GM21528 (cell line): ENCODE measurements at regions not wholly inside any gene's neighbourhood (a gene's known extent, or its start where the extent isn't known, plus 50 kb on each side); places are given as distances from the start of the nearest gene placed in this dataset.

ENCODE experiments used
- ATAC-seq: cut with Tn5 transposase; IDR thresholded peaks from one replicate; pipeline ENCODE4 v1.9.1; 2021; ENCODE audit warnings: mild to moderate bottlenecking, moderate library complexity; ENCODE audit not compliant: unreplicated experiment, low FRiP score

DNA sequence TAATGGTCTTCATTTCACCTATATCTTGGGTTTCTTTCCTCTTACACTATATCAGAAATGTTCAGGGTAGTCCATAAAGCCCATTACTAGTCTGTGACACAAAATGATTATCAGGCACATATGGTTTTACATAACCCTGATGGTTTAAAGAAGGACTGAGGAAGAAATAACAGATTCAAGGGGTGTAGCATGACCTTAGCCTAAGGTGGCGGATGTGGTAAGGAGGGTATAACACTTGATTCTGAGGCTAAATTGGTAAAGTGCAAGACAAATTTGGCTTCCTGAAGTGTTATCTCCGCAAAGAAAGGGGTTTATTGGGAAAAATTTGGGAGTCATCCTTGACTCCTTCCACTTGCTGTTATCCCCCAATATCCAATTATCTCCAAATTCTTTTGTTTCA is 388.2 kb upstream of the RPS23 start:
- ATAC-seq = no peak

DNA sequence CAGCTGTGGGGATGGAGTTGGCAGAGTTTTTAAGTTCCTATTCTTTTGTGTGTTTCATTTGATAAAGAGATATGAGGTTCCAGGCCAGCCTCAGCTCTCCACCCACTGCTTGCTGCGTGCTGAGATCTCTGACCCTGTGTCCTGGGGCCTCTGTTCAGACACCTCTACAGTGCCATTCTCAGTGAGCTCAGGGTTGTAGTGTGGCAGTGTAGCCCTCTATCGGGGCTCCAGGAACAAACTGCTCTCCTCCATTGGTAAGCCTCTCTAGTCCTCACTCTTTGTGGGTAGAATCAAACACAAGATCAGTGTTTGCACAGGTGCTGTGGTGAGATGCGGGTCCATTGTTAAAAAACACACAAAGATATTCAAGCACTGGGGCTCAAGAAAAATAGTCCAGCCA is 386.6 kb upstream of the RPS23 start:
- no peak for ATAC-seq

DNA sequence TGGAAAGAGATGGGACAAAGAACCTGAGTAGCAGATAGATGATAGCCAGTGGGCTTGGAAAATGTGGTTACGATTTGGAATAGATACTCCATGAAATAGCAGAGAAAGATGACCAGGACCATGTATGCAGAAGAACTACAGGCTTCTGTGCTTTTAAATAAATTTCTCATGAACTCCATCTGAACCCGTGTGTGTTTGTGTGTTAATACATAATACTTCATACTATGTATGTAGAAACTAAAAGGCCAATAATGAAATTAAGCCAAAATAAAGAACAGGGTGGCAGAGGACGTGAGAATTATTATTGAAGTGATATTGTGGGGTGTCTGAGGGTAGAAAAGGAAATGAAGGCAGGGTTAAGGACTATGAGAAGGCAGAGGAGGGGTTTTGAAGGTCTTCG is 385.1 kb upstream of the RPS23 start:
- ATAC-seq = no peak

DNA sequence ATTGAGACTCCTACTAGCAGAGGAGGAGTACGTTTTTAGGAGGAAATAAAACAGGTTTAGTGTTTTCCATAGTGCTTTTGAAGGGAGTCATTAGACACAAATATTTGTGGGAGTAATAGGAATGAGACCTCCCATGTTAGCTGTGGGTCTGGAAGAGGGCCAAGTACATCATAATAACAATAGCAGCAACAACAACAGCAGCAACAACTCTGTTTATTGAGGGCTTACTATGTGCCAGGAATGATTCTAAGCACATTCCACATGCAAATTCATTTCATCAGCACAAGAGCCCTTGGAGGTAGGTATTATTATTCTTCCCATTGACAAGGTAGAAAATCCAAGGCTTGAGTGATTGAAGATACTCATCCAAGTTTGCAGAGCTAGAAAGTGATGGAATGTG is 384.2 kb upstream of the RPS23 start:
- ATAC-seq = no peak

DNA sequence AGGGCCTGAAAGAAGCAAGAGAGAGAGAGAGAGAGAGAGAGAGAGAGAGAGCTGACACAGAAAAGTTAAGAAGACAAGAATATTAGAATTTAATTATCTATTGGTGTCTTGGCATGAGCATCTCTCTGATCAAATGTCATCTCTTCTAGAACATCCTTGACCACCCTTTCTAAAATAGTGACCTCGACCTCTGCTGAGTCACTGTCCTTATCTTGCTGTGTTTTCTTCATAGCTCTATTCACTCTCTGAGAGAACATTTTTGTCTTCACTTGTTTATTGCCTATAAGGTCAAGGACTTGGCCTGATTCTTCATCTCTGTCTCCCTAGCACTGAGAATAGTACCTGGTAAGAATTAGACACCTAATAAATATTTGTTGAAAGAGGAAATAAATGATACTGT is 383.8 kb upstream of the RPS23 start:
- ATAC-seq = no peak

DNA sequence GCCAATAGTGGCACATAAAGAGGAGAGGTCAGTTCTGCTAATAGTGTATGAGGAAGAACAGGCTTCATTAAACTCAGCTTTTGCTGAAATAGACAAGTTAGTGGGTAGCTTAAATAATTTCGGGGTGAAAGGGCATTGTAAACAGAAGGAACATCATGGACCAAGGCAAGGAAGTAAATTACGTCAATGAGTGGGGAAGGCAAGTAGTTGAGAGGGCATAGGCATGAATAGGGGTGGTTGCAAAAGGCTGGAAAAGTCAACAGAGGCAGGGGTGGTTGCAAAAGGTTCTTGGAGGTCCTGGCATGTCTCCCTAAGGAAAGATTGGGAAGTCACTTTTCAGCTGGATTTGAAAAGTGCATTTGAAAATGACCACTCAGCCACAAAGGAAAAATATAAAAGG is 383.3 kb upstream of the RPS23 start:
- no peak for ATAC-seq

DNA sequence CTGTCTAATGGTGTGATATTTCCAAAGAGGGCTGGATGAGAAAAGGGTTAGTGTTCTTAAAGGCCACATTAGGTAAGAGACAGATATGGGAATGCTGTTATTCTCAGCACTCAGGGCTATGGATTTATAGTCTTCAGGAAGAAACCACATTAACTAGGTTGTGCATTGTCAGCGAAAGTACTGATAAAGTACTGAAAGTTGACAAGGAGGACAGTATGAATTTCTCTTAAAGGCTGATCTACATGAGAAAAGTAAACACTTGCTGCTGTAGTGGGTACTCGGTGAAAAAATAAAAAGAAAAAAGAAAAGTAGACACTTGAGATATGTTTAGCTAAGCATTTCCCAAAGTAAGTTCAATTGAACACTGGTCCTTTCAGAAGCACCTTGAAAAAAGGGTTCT is 381.0 kb upstream of the RPS23 start:
- no peak for ATAC-seq

DNA sequence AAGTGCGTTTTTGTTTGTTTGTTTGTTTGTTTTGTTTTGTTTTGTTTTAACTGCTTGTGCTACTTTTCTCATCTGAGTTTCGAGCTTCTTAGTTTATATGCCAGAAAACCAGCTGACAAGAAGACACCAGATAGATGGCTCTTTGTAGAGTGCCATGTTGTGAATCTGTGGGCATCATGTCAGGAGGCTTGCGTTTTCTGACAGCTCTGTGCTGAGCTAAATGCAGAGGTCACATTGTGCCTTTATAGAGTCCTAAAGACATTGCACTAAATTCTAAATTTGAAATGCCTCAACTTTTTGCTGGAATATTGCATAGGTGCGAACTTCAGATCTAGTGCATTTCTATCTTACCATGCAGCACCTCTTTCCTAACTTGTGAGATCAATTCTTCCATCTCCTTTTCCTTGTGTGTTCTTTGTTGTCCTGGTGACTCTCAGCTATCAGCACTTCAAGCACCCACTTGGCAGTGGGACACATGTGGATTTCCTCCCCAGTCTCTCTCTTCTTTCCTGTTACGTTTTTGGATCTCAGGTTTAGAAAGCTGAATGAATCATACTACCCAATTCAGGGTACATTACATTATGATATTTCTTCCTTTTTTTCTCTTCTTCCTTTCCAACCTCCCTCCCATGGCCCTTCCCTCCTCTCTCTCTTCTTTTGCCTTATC is 379.0 kb upstream of the RPS23 start:
- ATAC-seq = no peak

DNA sequence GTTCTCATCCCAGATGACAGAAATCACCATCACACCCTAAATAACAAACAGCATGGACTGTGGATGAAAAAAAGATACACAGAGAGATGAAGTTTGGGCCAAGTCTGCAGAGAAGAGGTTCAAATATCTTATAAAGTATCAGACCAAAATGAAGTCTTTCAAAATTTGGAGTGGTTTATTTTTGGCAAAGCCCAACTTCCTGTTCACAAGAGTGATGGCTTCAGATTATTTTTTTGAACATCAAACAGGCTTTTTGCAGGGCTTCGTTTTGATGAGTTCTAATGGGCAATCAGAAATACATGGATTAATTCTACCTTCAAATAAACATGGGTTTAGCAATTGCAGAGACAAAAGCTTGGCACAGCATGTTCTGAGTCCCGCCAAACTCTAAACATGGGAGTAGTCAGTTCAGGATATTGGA is 378.2 kb upstream of the RPS23 start:
- ATAC-seq = no peak

DNA sequence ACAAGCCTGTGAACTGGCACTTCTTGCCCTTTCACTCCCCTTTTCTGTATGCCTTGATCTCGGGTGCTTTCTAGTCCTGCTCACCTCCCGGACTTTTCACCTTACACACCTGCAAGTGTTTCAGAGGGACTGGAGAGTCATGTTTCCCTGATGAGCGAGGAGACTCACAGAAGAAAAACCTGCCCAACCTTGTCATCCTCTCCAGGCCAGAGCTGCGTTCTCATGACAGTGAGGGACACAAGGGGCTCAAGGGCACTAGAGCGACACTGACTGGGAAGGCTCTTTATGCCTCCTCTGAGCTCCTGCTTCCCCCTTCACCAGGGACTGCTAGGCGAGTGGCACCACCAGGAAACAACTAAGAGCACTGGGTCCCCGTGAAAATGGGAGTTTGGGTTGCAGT is 376.9 kb upstream of the RPS23 start:
- no peak for ATAC-seq

DNA sequence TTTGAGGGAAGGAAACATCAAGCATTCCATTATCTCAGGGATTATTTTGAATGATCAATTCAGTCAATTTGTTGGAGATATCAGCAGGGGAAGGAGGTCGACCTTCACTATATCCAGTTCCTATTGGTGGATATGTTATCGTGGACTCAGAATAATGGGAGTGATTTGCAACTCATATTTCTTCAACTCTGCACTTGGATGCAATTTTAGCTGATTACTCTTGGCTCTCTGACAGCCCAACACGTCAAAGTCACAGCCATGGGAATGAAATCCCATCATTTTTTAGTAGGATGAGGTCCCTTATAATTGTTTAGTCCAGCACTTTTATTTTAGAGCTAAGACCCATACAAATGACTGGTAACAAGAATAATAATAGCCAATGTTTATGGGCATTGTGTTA is 371.8 kb upstream of the RPS23 start:
- ATAC-seq = no peak

DNA sequence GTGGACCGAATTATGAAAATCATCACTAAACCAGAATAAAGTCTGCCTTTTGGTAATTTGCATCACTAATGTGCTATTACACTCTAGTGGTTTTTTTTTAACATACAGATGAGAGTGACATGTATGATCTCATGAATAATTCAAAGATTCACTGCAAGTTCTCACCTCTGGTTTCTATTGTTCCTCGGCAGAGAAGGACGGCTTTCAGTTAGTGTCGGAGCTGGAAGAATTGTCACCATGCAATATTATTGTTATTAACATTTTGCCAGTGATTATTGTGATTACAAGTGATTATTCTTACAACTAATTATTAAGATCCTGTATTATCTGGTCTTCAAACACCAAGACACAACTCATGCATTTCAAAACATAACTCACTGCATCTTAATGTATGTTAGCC is 366.6 kb upstream of the RPS23 start:
- ATAC-seq = no peak

DNA sequence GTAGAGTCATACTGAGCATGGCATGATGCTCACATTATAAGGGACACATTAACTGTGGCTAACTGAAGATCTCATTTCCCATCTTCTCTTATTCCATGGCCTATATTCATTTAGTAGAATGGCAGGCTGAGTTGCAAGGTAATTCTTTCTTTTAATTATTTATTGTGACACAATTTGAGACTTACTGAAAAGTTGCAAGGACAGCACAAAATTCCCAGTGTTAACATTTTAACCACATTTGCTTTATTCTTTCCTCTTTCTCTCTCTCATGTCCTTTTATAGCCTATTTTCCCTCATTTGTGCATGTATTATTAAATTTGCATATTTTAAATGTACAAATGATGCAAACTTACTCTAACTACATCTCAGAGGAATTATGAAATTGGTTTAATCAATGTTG is 366.1 kb upstream of the RPS23 start:
- no peak for ATAC-seq

DNA sequence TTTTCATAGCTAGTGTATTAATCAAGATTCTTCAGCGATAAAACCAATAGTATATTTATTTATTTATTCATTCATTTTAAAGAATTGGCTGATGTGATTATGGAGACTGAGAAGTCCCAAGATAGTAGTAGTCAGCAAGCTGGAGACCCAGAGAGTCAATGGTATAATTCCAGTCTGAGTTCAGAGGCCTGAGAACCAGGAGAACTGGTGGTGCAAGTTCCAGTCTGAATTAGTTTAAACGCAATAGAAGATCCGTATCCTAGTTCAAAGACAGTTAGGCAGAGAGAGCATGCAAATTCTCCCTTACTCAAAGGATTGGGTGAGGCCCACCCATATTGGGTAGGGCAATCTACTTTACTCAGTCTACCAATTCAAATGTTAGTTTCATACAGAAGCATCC is 364.2 kb upstream of the RPS23 start:
- ATAC-seq = no peak

DNA sequence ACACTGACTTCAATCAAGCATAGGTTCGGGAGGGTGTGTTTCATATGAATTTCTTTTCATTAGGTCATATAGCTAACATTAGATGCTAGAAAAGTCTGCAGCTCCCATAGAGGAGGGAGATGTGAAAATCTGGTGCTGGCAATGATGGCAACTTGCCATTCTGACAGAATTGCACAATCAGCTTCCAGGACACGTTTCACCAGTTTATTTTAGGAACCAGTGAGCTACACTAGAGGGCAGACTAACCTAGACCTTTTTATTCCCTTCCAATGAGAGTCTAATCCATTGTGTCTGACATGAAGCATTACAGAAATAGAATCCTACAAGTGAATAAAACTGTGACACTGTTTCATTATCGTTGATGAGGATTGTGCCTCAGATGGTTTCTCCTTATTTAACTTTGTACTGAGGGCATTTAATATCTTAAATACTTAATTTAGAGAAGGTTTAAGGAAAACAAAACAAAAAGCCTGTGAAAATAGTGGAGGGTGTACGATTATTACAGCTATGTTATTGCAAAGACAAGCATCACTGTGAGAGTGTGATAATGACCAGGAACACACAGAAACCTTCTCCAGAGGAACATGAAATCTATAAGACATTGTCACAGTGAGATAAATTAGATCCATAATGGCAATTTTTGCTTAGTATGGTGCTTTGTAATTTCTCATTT is 363.3 kb upstream of the RPS23 start:
- peak; percentile 66 for ATAC-seq

DNA sequence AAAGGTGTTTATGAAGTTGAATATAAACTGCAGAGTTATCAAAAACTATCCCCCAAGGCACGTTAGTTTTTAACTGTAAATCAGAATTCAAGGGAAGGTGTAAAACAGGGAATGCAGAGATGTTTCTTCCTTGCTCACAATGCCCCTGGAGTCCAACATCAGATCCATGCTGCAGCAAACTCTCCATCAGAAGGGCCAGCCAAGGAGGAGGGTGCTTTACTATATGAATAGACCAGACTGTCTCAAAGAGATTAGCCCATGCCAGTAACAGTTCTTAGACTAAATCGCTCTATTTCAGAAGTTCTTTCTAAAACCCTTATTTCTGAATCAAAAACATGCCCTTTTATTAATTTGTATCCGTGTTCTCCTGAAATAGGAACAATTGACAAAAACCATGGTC is 362.8 kb upstream of the RPS23 start:
- ATAC-seq = no peak

DNA sequence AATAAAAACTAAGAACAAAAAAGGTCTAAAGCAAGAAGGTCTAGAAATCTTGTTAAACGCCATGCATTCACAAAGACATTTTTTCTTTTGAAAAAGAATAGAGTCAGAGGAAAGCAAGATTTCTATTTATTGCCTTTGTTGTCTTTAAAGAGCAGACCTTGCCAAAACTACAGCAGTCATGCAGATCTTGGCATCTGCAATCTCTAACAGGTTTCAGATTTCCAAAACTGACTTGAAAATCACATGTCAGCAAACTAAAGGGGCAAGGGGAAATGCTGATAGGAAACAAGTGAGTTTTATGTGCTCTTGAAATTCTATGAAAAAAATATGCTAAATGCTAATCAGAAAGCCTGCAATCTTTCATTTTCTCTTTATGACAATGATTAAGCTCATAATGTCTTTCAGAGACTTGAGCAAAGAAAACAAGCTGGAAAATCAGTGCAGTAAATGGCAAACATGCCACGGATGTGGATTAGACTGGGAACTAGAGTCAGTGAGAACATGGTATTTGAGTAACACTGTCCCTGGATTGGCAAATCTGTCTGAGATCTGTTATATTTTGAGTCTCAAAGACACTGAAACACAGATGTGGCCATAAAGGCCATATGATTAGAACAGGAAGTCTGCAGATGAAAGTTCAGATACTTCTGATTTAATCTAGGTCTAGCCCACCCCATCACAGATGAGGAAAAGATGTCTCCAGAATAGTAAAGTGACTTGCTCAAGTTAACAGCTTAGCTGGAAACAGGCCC is 361.4 kb upstream of the RPS23 start:
- no peak for ATAC-seq

DNA sequence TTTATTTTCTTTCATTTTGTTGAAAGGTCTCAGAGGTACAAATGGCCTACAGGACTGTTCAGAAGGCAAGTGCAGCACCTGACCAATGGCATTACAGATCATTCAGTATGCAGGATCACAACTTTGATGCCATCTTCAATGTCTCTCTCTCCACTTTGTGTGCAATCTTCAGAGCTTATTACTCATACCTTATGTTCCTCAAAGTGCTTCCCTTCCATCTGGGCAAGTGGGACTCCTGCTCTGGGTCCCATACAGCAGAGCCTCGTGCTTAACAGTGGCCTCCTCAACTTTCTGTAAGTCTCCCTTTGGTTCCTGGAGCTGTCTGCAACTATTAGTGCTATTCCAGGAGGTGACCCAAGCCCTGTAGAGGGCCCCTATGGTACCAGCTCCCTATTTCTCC is 358.4 kb upstream of the RPS23 start:
- no peak for ATAC-seq

DNA sequence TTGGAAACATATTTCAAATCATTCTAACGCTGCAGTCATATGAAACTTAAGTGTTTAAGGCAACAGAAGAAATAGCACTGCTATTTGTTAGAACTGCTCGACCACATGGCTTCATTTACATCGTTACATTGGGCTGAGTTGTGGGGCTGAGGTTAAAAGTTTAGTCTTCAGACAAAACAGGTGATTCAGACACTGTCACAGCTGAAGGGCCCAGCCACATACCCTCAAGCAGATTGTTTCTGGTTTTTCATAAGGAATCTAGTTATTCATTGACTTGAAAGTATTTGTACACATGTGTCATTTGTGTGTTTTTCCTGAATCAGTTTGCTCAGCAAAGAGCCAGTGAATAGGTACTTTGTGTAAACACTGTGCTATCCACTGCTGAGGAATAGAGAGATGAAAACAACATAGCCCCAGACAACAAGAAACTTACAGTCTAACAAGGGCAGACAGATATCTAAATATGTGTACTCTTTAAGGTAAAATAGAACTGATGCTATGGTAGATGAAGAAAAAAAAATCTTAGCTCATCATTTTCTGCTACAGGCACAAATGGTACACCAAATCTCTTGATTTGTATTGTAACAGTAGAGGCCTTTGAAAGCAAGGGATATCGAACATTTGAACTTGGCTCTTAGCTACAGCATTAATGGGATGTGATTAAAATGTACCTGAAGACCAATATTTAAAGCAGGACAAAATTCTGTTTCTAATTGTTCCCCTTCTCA is 357.6 kb upstream of the RPS23 start:
- no peak for ATAC-seq

DNA sequence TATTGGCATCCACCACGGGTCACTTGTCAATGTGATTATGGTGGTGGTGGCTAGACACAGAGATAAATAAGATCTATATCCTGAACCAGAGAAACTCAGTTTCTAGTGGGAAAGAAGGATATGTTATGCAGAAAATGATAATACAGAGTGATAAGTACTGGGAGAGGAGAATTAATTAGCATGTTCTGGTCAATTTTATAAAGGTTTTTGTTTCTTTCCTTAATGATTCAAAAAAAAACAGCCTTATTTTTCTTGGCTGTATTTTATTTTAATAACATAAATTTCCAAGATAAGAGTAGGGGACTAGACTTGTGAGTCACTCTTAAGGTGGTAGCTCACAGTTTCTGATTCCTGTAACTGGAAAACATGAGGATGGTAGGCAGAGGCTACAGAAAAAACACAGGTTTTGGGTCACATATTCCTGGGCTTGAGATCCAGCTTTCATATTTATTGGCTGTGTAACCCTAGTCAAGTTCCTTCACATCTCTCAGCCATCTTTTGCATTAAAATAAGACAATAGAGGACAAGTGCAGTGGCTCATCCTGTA is 350.3 kb upstream of the RPS23 start:
- no peak for ATAC-seq
